A673 (cell line): ENCODE measurements at regions not wholly inside any gene's neighbourhood (a gene's known extent, or its start where the extent isn't known, plus 50 kb on each side); places are given as distances from the start of the nearest gene placed in this dataset.

Source experiments
- BruUV-seq: library from RNA; stranded (reverse); fragments of 400-500 nt; replicated peaks from 2 replicates; lab custom pipeline; 2021; lab: Mats Ljungman, UMichigan
- CTCF ChIA-PET: fragments of 300-600 bp; sonication (Branson Sonifier 250); formaldehyde crosslinking; loops from one replicate; lab custom pipeline; 2022; ENCODE audit warnings: antibody characterized with exemption; lab: Charles Lee
- POLR2A ChIA-PET: fragments of 300-600 bp; sonication (Branson Sonifier 250); formaldehyde crosslinking; loops from one replicate; lab custom pipeline; 2022; ENCODE audit warnings: antibody characterized with exemption; ENCODE audit not compliant: low non-redundant PET; lab: Charles Lee
- DNase-seq: peaks from one replicate; pipeline ENCODE4 v3.0.0-alpha.2; 2015; ENCODE audit warnings: low spot score
- H3K27ac ChIP-seq: fragments of 200-600 bp; sonication (generic); 2 replicates; pipeline ENCODE4 v1.5.1; 2016; ENCODE audit warnings: mixed run types, low read depth, mild to moderate bottlenecking, mixed read lengths, antibody characterized with exemption, low read length; ENCODE audit not compliant: poor library complexity, severe bottlenecking
- H3K27me3 ChIP-seq: fragments of 200-600 bp; sonication (generic); replicated peaks from 2 replicates; pipeline ENCODE4 v1.6.1; 2017; ENCODE audit warnings: mixed run types, low read depth, mild to moderate bottlenecking, mixed read lengths, antibody characterized with exemption, low read length; ENCODE audit not compliant: insufficient read depth, poor library complexity
- H3K36me3 ChIP-seq: fragments of 200-600 bp; sonication (generic); 2 replicates; pipeline ENCODE4 v1.6.1; 2016; ENCODE audit warnings: mixed run types, mild to moderate bottlenecking, mixed read lengths, antibody characterized with exemption, low read length; ENCODE audit not compliant: insufficient read depth, poor library complexity, severe bottlenecking
- H3K4me1 ChIP-seq: fragments of 200-600 bp; sonication (generic); 2 replicates; pipeline ENCODE4 v1.6.1; 2017; ENCODE audit warnings: mixed run types, mild to moderate bottlenecking, mixed read lengths, antibody characterized with exemption, low read length; ENCODE audit not compliant: insufficient read depth, poor library complexity, severe bottlenecking
- H3K4me3 ChIP-seq: fragments of 200-600 bp; sonication (generic); 2 replicates; pipeline ENCODE4 v1.5.1; 2016; ENCODE audit warnings: low read depth, mixed run types, mild to moderate bottlenecking, mixed read lengths, low read length; ENCODE audit not compliant: poor library complexity, severe bottlenecking
- H3K9me3 ChIP-seq: fragments of 200-600 bp; sonication (generic); 2 replicates; pipeline ENCODE4 v1.6.1; 2016; ENCODE audit warnings: mixed run types, low read depth, mild to moderate bottlenecking, mixed read lengths, antibody characterized with exemption, low read length; ENCODE audit not compliant: poor library complexity, severe bottlenecking
- CTCF ChIP-seq: fragments of 300-800, 200-600 bp; sonication (generic); conservative IDR thresholded peaks from 2 replicates; pipeline ENCODE4 v1.5.1; 2017; ENCODE audit warnings: low read depth, mild to moderate bottlenecking, antibody characterized with exemption, low read length, moderate library complexity, mixed read lengths
- EZH2 ChIP-seq: fragments of 200-600 bp; sonication (generic); IDR thresholded peaks from 2 replicates; pipeline ENCODE4 v1.6.1; 2017; ENCODE audit warnings: borderline replicate concordance, low read depth, mild to moderate bottlenecking, mixed read lengths, antibody characterized with exemption, low read length; ENCODE audit not compliant: poor library complexity, severe bottlenecking
- intact Hi-C: fragments of 100-400 bp; cut with micrococcal nuclease; formaldehyde crosslinking; loops from one replicate; pipeline ENCODE4 v1.10.0; 2022; ENCODE audit not compliant: unreplicated experiment

GRCh38 chr11:116596346-116597260, 176.2 kb downstream of the BUD13 start:
- Histone ChIP-seq H3K4me1 (no peaks in the 10 kb centered on the region), H3K4me3 (no peak overlapping the region), H3K9me3 (no peaks in the 10 kb centered on the region), H3K27me3 (peaks cover 40% of the 10 kb centered on the region), H3K36me3 (no peaks in the 10 kb centered on the region), H3K27ac (no peak overlapping the region)
- DNase-seq = no peak
- ChIA-PET CTCF (no interaction called here), POLR2A (no interaction called here)
- TF ChIP-seq EZH2 (no peak), CTCF (no peak)
- intact Hi-C loops = no loop called here
- BruUV-seq = no TSS peak

GRCh38 chr11:116595305-116595880, 177.4 kb downstream of the BUD13 start:
- no TSS peak for BruUV-seq
- Histone ChIP-seq H3K4me1 (no peaks in the 10 kb centered on the region), H3K36me3 (no peaks in the 10 kb centered on the region), H3K9me3 (no peaks in the 10 kb centered on the region), H3K27me3 (peaks cover 50% of the 10 kb centered on the region), H3K27ac (no peak overlapping the region), H3K4me3 (no peak overlapping the region)
- intact Hi-C loops = no loop called here
- TF ChIP-seq EZH2 (no peak), CTCF (no peak)
- DNase-seq = no peak
- POLR2A ChIA-PET = no interaction called here
- CTCF ChIA-PET = no interaction called here

- Histone ChIP-seq H3K36me3 (no peaks in the 10 kb centered on the region), H3K4me1 (no peaks in the 10 kb centered on the region), H3K9me3 (no peaks in the 10 kb centered on the region), H3K4me3 (no peak overlapping the region), H3K27me3 (peaks cover 55% of the 10 kb centered on the region), H3K27ac (no peak overlapping the region)
- ChIA-PET CTCF (interaction anchor here (1.0 kb wide), 1 partner anchor 141 kb away, joined by 3 read pairs; no protein-coding TSS in a partner anchor), POLR2A (no interaction called here)
- no peak for DNase-seq
- no TSS peak for BruUV-seq
- intact Hi-C loops = no loop called here
- TF ChIP-seq EZH2 (no peak), CTCF (no peak)
Measured at GRCh38 chr11:116590844-116591570, 181.8 kb downstream of the BUD13 start.
